BE2C (cell line): ENCODE measurements at regions not wholly inside any gene's neighbourhood (a gene's known extent, or its start where the extent isn't known, plus 50 kb on each side); places are given as distances from the start of the nearest gene placed in this dataset.

Experiments
- DNase-seq: peaks from one replicate; pipeline ENCODE4 v3.0.0-alpha.2; 2020
- H3K27me3 ChIP-seq: fragments of 250-450 bp; sonication (Bioruptor Pico); 2 replicates; pipeline ENCODE4 v1.5.1; 2020; ENCODE audit warnings: mild to moderate bottlenecking
- H3K36me3 ChIP-seq: fragments of 250-450 bp; sonication (Bioruptor Pico); 2 replicates; pipeline ENCODE4 v1.5.1; 2020; ENCODE audit warnings: mild to moderate bottlenecking
- H3K4me1 ChIP-seq: fragments of 250-450 bp; sonication (Bioruptor Pico); 2 replicates; pipeline ENCODE4 v1.5.1; 2020
- H3K4me3 ChIP-seq: 2 replicates; pipeline ENCODE4 v1.5.1; 2011; ENCODE audit warnings: low read depth, low read length
- H3K9me3 ChIP-seq: fragments of 250-450 bp; sonication (Bioruptor Pico); 2 replicates; pipeline ENCODE4 v1.5.1; 2020
- CTCF ChIP-seq: IDR thresholded peaks from 2 replicates; pipeline ENCODE4 v1.5.1; 2012; ENCODE audit warnings: mild to moderate bottlenecking, low read depth, low read length

GRCh38 chr5:141800617-141801016, 77.6 kb downstream of the PCDH1 start:
- Histone ChIP-seq H3K36me3 (no peaks in the 10 kb centered on the region), H3K4me3 (no peak overlapping the region), H3K9me3 (no peaks in the 10 kb centered on the region), H3K4me1 (peaks cover 14% of the 10 kb centered on the region), H3K27me3 (no peaks in the 10 kb centered on the region)
- TF ChIP-seq CTCF, result no peak
- DNase-seq, result peak; percentile 80

- H3K9me3 ChIP-seq, result no peaks in the 10 kb centered on the region
- no peak for TF ChIP-seq CTCF
- peaks cover 14% of the 10 kb centered on the region for H3K4me1 ChIP-seq
- no peaks in the 10 kb centered on the region for H3K27me3 ChIP-seq
- no peak overlapping the region for H3K4me3 ChIP-seq
- no peak for DNase-seq
- H3K36me3 ChIP-seq, result no peaks in the 10 kb centered on the region
These were observed 78.6 kb downstream of the PCDH1 start for GRCh38 chr5:141799507-141800167.

- peaks cover 8% of the 10 kb centered on the region for H3K4me1 ChIP-seq
- H3K4me3 ChIP-seq, result no peak overlapping the region
- no peaks in the 10 kb centered on the region for H3K9me3 ChIP-seq
- H3K27me3 ChIP-seq, result no peaks in the 10 kb centered on the region
- no peaks in the 10 kb centered on the region for H3K36me3 ChIP-seq
- DNase-seq, result no peak
- no peak for TF ChIP-seq CTCF
These were observed 80.8 kb downstream of the PCDH1 start for GRCh38 chr5:141797425-141797824.

GRCh38 chr5:141795421-141795820, 82.8 kb downstream of the PCDH1 start:
- TF ChIP-seq CTCF, result no peak
- Histone ChIP-seq H3K36me3 (no peaks in the 10 kb centered on the region), H3K27me3 (no peaks in the 10 kb centered on the region), H3K4me3 (no peak overlapping the region), H3K9me3 (no peaks in the 10 kb centered on the region), H3K4me1 (peaks cover 3% of the 10 kb centered on the region)
- no peak for DNase-seq

- Histone ChIP-seq H3K4me3 (no peak overlapping the region), H3K36me3 (no peaks in the 10 kb centered on the region), H3K27me3 (no peaks in the 10 kb centered on the region), H3K4me1 (peaks cover 6% of the 10 kb centered on the region), H3K9me3 (no peaks in the 10 kb centered on the region)
- DNase-seq, result no peak
- no peak for TF ChIP-seq CTCF
These were observed 84.3 kb downstream of the PCDH1 start for GRCh38 chr5:141793881-141794280.

- DNase-seq, result no peak
- no peaks in the 10 kb centered on the region for H3K9me3 ChIP-seq
- H3K36me3 ChIP-seq, result no peaks in the 10 kb centered on the region
- peaks cover 11% of the 10 kb centered on the region for H3K4me1 ChIP-seq
- TF ChIP-seq CTCF, result no peak
- H3K4me3 ChIP-seq, result no peak overlapping the region
- H3K27me3 ChIP-seq, result no peaks in the 10 kb centered on the region
These were observed 84.8 kb downstream of the PCDH1 start for GRCh38 chr5:141793403-141793802.
